ENCODE measurements at regions not wholly inside any gene's neighbourhood (a gene's known extent, or its start where the extent isn't known, plus 50 kb on each side); places are given as distances from the start of the nearest gene placed in this dataset.

DNA sequence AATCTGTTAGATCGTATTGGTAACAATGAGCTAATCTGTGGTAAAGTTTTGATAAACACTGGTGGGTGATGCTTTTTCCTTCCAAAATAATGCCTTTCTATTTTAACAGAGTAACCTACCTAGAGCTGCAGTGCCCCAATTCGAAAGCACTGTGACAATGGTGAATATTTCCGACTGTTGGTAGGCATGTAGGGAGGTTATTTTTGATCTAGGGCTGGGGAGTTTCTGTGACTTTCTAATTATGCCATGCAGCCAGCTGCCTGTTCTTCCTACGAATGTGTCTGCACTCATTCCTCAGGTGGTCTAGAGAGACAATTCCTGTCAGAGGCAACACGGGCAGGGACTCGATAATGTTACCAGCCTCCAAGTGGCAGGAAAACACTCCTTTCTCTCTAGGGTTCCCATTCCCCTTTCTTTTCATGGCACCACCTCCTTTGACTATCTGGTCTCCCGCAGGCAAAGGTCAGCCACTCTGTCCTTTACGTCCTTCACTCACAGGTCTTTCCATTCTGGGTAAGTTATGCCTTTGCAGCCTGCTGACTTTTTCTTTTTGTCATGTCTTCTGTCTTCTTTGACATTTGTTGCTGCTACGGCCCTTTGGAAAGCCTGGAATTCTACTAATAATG, 167.2 kb upstream of the MGAT5 start:
- TF ChIP-seq, protein P1, sequence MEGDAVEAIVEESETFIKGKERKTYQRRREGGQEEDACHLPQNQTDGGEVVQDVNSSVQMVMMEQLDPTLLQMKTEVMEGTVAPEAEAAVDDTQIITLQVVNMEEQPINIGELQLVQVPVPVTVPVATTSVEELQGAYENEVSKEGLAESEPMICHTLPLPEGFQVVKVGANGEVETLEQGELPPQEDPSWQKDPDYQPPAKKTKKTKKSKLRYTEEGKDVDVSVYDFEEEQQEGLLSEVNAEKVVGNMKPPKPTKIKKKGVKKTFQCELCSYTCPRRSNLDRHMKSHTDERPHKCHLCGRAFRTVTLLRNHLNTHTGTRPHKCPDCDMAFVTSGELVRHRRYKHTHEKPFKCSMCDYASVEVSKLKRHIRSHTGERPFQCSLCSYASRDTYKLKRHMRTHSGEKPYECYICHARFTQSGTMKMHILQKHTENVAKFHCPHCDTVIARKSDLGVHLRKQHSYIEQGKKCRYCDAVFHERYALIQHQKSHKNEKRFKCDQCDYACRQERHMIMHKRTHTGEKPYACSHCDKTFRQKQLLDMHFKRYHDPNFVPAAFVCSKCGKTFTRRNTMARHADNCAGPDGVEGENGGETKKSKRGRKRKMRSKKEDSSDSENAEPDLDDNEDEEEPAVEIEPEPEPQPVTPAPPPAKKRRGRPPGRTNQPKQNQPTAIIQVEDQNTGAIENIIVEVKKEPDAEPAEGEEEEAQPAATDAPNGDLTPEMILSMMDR (conservative IDR thresholded peaks at IDR 0.05; ENCODE audit: low read depth, low read length), result no peak
- TF ChIP-seq EZH2 (IDR thresholded peaks at IDR 0.05; ENCODE audit: borderline replicate concordance, low read depth, low read length, poor library complexity, severe bottlenecking), result no peak

All from A673 (cell line).